Astrocyte of the spinal cord (primary cell): ENCODE measurements at regions not wholly inside any gene's neighbourhood (a gene's known extent, or its start where the extent isn't known, plus 50 kb on each side); places are given as distances from the start of the nearest gene placed in this dataset.
A peak's percentile ranks its signal among the peaks of the same experiment; 100 is the strongest.

ENCODE experiments used
- DNase-seq: peaks from one replicate; pipeline ENCODE4 v3.0.0; 2011; ENCODE audit warnings: low read depth, low spot score
- H3K4me3 ChIP-seq: 2 replicates; pipeline ENCODE4 v1.5.1; 2011; ENCODE audit warnings: low read depth, mild to moderate bottlenecking, low read length, moderate library complexity
- in situ Hi-C: cut with HindIII; loops from 2 replicates; pipeline ENCODE4 v1.10.0; 2017; ENCODE audit warnings: low sequenced_read_pairs
- TF ChIP-seq, protein P1 (sequence below): IDR thresholded peaks from 2 replicates; pipeline ENCODE4 v1.5.1; 2012; ENCODE audit warnings: low read depth, mild to moderate bottlenecking, low read length, inconsistent platforms

DNA sequence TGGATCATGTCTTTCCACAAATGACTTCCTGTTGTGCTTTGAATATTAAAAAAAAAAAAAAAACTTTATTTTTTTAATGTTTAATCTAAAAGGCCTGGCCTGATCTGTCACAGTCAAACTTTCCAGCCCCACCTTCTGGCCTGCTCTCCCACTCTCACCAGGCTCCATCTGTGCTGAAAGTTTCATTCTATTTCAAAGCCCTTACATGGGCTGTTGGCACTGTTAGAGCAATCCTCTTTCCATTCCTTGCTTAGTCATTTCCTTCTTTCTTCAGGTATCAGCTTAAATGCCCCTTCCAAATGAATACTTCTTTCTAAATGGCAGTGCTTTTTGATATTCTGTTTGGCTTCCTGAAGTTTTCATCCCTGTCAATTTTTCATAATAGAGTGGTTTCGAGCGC lies 1104.8 kb upstream of the C9orf72 start:
- peak; percentile 2 for DNase-seq
- TF ChIP-seq, protein P1, sequence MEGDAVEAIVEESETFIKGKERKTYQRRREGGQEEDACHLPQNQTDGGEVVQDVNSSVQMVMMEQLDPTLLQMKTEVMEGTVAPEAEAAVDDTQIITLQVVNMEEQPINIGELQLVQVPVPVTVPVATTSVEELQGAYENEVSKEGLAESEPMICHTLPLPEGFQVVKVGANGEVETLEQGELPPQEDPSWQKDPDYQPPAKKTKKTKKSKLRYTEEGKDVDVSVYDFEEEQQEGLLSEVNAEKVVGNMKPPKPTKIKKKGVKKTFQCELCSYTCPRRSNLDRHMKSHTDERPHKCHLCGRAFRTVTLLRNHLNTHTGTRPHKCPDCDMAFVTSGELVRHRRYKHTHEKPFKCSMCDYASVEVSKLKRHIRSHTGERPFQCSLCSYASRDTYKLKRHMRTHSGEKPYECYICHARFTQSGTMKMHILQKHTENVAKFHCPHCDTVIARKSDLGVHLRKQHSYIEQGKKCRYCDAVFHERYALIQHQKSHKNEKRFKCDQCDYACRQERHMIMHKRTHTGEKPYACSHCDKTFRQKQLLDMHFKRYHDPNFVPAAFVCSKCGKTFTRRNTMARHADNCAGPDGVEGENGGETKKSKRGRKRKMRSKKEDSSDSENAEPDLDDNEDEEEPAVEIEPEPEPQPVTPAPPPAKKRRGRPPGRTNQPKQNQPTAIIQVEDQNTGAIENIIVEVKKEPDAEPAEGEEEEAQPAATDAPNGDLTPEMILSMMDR: no peak
- in situ Hi-C loops: no loop called here
- H3K4me3 ChIP-seq: no peak overlapping the region

DNA sequence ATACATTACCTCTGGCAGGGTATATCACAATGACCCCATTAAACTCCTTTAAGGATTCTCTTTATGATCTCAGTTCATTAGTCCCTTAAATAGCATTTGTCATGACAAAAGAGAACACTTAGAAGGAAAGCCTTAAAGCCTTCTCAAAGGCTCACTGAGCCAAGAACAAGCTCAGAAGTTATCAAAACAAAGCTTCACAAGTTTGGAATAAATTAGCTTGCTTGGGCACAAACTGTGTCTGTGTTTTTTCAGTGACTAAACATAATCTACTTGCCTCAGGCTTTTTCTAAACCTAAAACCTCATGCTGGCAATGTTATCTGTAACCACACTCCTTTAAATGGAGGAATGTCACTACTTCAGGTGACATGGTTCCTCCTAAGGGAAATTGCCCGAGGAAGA lies 1114.9 kb upstream of the C9orf72 start:
- no peak for DNase-seq
- in situ Hi-C loops: no loop called here
- TF ChIP-seq, protein P1: no peak
- no peak overlapping the region for H3K4me3 ChIP-seq

DNA sequence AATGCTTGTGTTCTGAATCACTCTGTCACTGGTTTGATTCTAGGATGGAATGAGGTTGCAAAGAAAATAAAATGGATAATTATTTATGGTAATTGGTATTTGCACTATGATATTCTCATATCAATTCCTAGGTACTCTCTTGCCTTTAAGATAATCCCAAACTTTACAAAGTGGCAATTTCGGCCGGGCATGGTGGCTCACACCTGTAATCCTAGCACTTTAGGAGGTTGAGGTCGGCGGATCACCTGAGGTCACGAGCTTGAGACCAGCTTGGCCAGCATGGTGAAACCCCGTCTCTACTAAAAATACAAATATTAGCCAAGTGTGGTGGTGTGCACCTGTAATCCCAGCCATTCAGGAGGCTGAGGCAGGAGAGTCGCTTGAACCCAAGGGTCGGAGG lies 1118.7 kb upstream of the C9orf72 start:
- no peak overlapping the region for H3K4me3 ChIP-seq
- TF ChIP-seq, protein P1: no peak
- no peak for DNase-seq
- in situ Hi-C loops: no loop called here

DNA sequence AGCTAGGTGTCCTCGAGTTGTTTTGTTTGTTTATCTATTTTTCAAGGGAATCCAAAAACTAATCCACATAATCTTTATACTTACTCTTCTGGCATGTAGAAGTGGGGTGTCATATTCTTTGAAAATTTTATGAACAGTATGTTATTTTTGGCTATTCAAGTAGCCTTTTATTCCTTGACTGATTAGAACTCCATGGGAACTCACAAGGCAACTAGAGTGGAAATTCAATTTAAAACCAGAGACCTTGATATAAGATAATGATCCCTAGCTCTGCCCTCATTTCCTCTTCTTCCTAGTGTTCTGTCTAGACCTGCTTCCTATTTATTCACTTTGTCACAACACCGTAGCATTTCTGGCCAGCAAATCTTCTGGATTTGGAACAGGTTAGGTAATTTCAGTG lies 1123.7 kb upstream of the C9orf72 start:
- in situ Hi-C loops: no loop called here
- TF ChIP-seq, protein P1: no peak
- no peak overlapping the region for H3K4me3 ChIP-seq
- DNase-seq: no peak

DNA sequence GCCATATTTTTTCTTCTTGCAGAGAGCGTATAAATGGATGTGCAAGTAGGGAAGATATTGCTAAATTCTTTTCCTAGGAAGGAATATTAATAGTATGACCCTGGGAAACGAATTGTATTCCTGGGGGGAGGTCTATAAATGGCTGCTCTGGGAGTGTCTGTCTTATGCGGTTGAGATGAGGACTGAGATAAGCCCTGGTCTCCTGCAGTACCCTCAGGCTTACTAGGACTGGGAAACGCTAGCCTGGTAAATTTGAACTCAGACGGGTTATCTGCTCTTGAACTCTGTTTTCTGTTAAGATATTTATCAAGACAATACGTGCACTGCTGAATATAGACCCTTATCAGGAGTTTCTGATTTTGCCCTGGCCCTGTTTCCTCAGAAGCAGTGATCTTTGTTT lies 1126.4 kb upstream of the C9orf72 start:
- H3K4me3 ChIP-seq: no peak overlapping the region
- in situ Hi-C loops: no loop called here
- DNase-seq: no peak
- TF ChIP-seq, protein P1: no peak

DNA sequence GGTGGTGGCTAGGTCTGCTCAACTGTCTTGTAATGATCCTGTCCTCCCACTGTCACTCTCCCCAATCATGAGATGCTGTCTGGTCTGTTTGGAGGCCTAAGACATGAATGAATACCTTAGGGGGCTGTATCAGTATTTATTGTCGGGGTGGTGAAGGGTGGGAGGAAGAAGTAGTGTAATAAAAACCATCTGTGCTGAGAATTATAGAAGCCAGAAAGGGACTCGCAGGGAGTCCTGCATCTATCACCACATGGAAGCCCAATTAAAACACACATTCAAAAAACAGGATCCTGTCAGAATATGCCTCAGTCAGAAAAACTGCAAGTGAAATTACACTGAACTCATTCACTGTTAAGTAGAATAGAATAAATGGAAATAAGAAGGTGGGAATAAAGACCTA lies 1134.3 kb upstream of the C9orf72 start:
- no peak overlapping the region for H3K4me3 ChIP-seq
- TF ChIP-seq, protein P1: no peak
- in situ Hi-C loops: no loop called here
- DNase-seq: no peak

DNA sequence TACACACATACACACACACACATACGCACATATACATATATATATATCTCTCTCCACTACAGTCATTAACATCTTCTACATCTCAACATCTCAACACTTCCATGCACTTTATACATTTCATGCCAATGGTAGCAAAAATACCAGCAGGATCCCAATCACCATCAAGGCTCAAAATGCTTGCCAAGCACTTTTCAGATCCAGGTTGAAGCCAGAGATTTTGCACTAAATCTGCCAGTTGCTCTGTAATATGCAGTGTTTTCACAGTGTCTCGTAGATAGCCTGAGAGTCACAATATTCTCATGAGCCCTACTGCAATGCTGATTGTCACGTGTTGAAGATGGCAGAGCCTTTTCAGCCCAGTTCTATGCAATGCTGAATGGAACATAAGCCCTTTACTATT lies 1140.9 kb upstream of the C9orf72 start:
- H3K4me3 ChIP-seq: no peak overlapping the region
- TF ChIP-seq, protein P1: no peak
- no peak for DNase-seq
- in situ Hi-C loops: no loop called here
